Renal pelvis (tissue), 1 donor: ENCODE measurements at regions not wholly inside any gene's neighbourhood (a gene's known extent, or its start where the extent isn't known, plus 50 kb on each side); places are given as distances from the start of the nearest gene placed in this dataset.
A peak's percentile ranks its signal among the peaks of the same experiment; 100 is the strongest.

Experiments used
- DNase-seq: peaks from one replicate; pipeline ENCODE4 v3.0.0-alpha.2; 2013

DNA sequence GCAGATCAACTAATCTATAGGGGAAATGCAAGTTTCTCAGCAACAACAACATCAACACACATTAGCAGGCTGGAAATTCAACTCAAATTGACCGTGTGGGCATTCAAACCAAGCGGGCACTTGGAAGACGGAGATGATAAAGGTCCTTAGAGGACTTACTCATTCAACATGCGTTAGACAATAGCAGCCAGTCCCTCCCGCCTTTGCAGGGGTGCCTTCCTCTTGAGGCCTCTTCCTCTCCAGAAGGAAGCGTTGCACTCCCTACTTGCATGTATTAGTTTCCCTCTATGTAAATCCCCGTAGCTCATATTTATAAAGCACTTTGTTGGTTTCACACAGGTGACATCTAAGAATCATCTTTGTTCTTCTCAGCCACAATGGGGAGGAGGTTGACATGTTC is 300.8 kb upstream of the STXBP5 start:
- no peak for DNase-seq

DNA sequence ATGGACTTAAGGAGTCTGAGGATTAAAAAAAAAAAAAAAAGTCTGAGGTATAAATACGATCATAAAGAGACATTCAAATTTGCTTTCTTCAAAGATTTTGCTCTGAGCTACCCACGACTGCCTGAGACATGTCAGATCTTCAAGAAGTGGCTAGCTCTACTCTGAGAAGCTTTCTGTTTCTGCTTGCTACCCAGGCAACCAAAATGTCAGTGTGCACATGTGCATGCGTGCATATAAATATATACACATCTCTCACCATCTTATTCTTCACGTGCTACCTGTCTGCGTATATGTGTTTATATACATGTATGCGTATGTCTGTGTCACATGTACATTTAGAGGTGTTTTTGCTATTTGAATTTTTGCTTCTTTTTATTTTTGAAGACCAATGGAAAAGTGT is 299.6 kb upstream of the STXBP5 start:
- no peak for DNase-seq

GRCh38 chr6:146905181-146905704 is 299.0 kb upstream of the STXBP5 start:
- peak; percentile 38 for DNase-seq

DNA sequence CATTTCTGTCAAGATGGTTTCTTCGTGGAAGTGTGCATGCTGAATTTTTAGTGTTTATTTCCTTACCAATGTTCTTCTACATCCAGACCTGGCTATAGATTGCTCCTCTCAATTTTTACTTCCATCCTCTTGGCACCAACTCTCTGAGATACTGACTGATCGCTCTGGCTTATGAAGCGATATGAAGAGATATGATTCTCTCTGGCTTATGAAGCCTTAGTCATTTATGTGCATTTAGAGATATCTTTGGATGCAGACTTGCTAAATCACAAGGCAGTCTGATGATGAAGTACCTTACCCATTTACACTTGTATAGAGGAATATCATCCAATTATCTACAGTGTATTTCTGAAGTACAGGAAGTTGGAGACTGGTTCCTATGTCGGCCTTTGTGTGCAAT is 295.4 kb upstream of the STXBP5 start:
- no peak for DNase-seq

DNA sequence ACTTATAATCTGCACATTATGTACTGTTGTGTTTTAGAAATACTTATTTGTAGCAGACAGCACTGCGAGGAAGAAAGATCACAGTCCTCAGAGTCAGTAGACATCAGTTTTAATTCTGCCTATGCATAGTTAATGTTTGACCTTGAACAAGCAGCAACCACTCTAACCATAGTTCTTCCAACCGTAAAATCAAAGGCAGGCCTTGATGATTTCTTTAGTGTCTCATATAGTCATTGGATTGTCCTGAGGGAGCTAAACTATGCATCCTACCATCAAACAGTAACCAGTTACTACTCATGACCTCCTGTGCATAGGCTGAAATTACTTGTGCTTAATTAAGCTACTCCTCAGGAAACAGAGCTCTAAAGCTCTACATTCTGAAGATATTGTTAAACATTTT is 294.8 kb upstream of the STXBP5 start:
- peak; percentile 12 for DNase-seq

GRCh38 chr6:146909886-146910285 is 294.3 kb upstream of the STXBP5 start:
- no peak for DNase-seq

DNA sequence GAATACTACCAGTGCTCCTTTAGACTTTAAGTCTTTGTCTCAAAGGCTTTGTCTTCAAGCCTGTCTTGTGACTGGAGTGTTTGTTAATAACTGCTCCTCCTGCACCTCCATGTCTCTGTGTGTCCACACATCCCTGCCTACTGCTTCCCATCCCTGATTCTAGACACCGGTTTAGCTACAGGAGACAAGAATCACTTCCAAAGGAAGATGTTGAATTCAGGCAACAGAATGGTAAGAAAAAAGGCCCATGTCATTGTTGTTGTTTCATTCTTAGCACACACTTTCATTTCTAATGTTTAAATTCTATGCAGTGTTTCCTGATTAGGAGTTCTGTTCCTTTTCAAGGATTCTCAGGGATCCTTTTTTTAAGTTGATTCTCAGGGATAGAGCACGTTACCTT is 293.6 kb upstream of the STXBP5 start:
- no peak for DNase-seq

DNA sequence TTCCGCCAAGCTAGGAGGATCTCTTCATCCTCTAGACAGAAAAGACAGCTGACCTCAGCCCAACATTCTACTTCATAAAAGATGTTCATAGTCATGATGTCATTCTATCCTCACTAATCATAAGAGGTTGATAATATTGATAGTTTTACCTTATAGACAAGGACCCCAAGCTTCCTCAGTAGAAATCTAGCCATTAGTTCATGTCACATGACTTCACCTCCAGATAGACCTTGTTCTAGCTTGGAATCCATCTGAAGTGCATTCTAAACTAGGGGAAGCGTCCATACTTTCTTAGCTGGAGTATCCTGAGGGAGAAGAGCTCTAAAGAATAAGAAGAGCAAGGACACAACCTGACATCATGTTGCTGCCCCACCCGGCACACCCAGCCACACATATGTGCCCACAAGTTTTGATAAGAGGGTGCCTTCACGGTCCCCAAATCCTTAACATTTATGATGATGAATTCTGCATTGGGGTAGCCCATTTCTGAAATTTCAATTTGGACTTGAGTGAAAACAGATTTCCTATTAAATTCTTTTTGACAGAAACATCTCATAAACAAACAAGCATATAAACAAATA is 292.5 kb upstream of the STXBP5 start:
- DNase-seq, result no peak

DNA sequence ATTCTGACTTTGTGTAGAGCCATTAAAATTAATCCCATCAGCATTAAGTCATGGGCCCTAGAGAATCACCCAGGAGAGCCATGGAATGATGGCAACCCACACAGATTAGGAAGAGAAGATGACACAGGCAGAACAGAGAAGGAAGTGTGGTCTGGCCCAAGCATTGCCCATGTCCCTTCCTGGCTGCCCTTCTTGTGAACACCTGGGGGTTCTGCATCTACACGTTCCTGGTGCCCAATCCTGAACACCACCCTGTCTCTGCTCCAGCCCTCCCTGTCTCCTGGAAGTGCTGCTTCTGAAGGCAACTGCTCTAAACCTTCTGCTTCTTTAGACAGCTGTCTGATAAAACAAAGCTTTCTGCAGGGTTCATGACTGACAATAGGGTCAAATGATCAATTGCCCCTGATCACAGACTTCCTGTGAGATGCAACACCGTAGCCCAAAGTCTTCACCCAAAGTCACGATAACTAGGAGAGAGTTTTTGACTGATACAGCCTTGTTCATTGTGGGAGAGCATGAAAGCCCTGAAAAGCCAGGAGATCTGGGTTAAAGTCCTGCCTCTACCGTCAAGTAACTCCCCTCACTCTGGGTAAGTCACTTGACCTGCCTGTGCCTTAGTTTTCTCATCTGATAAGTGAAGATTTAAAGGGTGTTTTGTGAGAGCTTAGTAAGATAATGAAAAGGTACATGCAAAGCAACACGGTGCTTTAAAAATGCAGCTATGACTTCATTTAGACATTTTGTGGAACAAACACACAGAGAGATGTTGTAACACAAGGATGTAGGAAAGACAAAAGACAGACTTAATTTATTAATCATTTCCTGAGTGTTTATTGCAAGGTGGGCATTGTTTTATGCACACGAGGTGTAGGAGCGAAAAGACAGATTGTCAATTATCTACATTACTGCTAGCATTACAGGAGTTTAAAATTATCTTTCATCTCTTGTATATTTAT is 291.2 kb upstream of the STXBP5 start:
- no peak for DNase-seq

GRCh38 chr6:146913842-146914488 is 290.3 kb upstream of the STXBP5 start:
- peak; percentile 88 for DNase-seq

- no peak for DNase-seq
These were observed 289.4 kb upstream of the STXBP5 start for GRCh38 chr6:146914489-146915483.

DNA sequence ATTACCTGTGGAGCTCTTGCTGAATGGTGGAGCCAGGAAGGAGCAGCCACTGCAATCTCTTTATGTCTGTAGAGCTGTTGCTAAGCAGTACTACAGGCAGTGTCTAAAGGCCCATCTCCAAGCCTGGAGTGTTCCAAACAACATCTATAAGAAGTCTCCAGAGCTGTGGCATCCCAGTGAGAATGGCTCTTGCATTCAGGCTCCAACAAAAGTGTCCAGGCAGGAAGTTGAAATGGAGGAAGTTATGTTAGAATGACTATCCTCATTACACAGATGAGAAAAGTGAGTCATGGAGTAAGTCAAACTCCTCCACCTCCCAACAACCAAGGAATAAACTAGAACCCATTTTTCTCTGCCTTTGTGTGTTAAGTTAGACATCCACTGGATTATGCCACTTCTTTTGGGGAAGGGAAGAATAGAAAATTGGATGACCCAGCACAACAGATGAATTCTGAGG is 288.5 kb upstream of the STXBP5 start:
- no peak for DNase-seq

DNA sequence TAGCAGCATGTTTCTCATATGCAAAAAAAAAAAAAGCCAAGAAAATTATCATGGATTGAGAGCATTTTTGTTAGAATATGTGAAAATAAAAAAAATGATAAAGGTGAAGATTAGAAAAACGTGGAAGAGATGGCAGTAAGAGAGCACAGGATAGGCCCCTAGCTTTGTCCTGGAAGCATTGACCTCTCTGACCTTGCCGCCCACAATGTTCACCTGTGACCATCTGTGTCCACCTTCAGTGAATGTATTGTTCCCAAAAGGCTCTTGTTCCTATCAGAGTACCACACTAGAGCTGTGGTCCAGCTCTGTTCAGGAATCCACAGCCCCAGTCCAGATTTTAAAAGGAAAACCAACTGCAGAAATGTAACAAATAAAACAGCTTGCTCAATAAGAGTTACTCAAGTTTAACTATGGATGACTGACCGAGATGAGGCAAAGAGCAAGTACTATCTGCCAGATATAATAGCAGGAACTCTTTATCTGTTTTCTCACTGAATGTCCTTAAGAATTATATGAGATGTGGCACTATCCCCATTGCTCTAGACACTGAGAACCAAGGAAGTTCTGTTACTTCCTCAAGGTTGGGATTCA is 287.7 kb upstream of the STXBP5 start:
- no peak for DNase-seq

GRCh38 chr6:146917182-146917581 is 287.0 kb upstream of the STXBP5 start:
- DNase-seq, result no peak

DNA sequence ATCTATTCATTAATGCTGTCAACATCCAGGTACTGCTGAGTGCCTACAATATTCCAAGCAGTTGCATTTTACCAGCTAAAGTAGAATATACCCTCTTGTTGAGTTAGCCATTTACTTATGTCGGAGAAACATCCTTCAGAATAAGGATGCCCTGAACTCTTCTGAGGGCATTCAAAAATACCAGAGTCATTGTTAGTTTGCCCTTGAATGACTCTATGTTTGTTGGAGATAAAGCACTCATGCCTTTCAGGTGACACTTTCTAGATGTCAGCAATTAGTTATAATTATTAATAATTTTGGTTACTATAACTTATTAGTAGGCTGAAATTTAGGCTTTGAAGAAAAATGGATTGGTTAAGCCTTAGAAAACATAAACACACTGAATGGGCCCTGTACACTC is 286.2 kb upstream of the STXBP5 start:
- no peak for DNase-seq

DNA sequence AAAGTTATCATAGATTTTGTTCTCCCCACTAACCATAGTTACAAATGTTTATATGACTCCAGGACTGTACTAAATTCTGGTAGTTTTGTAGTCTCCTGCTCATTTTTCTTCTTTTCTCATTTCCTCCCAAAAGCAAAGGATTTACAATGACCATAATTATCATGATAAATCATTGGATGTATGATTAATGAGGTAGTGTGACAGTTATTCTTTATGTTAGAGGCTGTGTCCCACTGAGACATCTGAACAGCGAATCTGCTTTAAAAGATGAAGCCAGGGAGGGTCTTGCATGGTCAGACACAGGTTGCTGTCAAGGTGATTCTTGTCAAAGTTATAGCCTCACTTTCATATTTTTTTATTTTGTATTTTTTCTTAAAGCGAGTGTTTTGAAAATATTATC is 285.2 kb upstream of the STXBP5 start:
- no peak for DNase-seq

- DNase-seq, result no peak
These were observed 280.9 kb upstream of the STXBP5 start for GRCh38 chr6:146923205-146923833.

DNA sequence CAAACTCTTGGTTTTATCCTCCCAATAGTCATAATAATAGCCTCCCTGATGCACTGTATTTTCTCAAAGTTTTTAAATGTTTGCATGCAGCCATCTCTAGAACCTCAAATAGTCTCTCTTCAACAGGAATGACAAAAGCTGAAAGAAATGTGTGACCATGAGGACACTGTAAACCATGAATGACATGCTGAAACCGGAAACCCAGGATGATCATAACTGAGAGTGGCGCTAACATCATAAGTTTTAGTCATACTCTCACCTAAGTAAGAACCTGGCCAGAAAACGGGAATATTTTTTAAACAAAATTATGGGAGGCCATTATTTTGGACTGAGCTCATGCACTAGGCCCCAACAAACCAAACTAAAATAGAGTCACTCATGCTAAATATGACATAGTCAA is 278.4 kb upstream of the STXBP5 start:
- DNase-seq, result no peak

GRCh38 chr6:146928503-146928902 is 275.7 kb upstream of the STXBP5 start:
- DNase-seq, result no peak

DNA sequence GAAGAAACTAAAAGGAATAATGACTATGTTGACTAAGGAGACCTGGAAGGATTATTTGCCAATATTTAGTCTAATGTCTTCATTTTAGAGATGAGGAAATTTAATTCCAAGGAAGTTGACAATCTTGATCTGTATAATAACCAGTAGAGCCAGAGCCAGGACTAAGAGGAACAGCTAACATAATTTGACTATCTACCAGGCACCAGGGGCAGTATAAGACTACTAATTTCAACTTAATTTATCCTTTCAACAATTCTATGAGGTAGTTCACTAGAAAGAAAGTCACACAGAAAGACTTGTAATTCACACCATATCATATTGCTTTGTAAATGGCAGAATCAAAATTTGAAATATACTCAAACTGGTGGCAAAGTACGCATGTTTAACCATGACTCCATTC is 273.0 kb upstream of the STXBP5 start:
- no peak for DNase-seq

DNA sequence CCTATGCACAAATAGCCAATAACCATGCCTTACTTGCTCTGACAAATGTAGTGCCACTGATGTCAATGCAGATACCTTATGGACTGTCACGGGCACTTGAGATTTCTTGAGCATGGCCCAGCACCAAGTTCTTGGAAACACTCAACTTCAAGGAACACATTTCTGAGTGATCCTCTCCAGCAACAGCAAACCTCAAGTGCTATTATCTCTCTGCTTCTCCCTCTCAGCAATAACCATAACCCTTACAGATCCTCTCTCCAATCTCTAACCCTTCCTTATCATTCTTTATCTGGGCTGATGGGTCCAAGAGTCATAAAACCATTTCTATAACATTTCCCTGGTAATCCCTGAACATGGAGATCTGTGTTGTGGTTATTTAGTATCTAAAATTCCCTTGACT is 266.9 kb upstream of the STXBP5 start:
- DNase-seq, result no peak
